ENCODE measurements at regions not wholly inside any gene's neighbourhood (a gene's known extent, or its start where the extent isn't known, plus 50 kb on each side); places are given as distances from the start of the nearest gene placed in this dataset.

- TF ChIP-seq CTCF (IDR thresholded peaks at IDR 0.05) (no peak), POLR2A (IDR thresholded peaks at IDR 0.05) (no peak), EP300 (IDR thresholded peaks at IDR 0.05) (no peak), POLR2AphosphoS5 (IDR thresholded peaks at IDR 0.05) (no peak)
These were observed 57.7 kb upstream of the SMOC2 start for GRCh38 chr6:168383062-168383854.
